Astrocyte (in vitro differentiated cells and primary cell): ENCODE measurements at regions not wholly inside any gene's neighbourhood (a gene's known extent, or its start where the extent isn't known, plus 50 kb on each side); places are given as distances from the start of the nearest gene placed in this dataset.
A peak's percentile ranks its signal among the peaks of the same experiment; 100 is the strongest.

ENCODE experiments used
- DNase-seq: peaks from one replicate; pipeline ENCODE4 v3.0.0-alpha.2; 2010; ENCODE audit warnings: low read depth
- FAIRE-seq: peaks from 2 replicates; lab custom pipeline; 2011; peaks lifted over from hg19 to GRCh38; lab: Jason Lieb, UNC
- H2AFZ ChIP-seq: 2 replicates; pipeline ENCODE4 v1.6.0; 2012; ENCODE audit warnings: low read depth, low read length, inconsistent platforms
- H3K27ac ChIP-seq: 2 replicates; pipeline ENCODE4 v1.5.1; 2011; ENCODE audit warnings: low read depth, low read length, inconsistent platforms
- H3K27me3 ChIP-seq: 2 replicates; pipeline ENCODE4 v1.6.0; 2011; ENCODE audit warnings: low read length, inconsistent platforms; ENCODE audit not compliant: insufficient read depth
- H3K36me3 ChIP-seq: 2 replicates; pipeline ENCODE4 v1.5.1; 2011; ENCODE audit warnings: low read length, inconsistent platforms; ENCODE audit not compliant: insufficient read depth
- H3K4me1 ChIP-seq: 2 replicates; pipeline ENCODE4 v1.5.1; 2011; ENCODE audit warnings: low read length, inconsistent platforms; ENCODE audit not compliant: insufficient read depth
- H3K4me2 ChIP-seq: 2 replicates; pipeline ENCODE4 v1.6.0; 2012; ENCODE audit warnings: low read length, inconsistent platforms
- H3K4me3 ChIP-seq: 2 replicates; pipeline ENCODE4 v1.5.1; 2011; ENCODE audit warnings: low read depth, mild to moderate bottlenecking, low read length, inconsistent platforms; ENCODE audit not compliant: insufficient read depth
- H3K79me2 ChIP-seq: 2 replicates; pipeline ENCODE4 v1.6.0; 2012; ENCODE audit warnings: mild to moderate bottlenecking, low read length, inconsistent platforms; ENCODE audit not compliant: insufficient read depth
- H3K9ac ChIP-seq: 2 replicates; pipeline ENCODE4 v1.6.0; 2012; ENCODE audit warnings: mild to moderate bottlenecking, low read length, inconsistent platforms
- H3K9me3 ChIP-seq: 2 replicates; pipeline ENCODE4 v1.5.1; 2012; ENCODE audit warnings: low read depth, mild to moderate bottlenecking, low read length, inconsistent platforms; ENCODE audit not compliant: insufficient read depth
- H4K20me1 ChIP-seq: 2 replicates; pipeline ENCODE4 v1.6.0; 2012; ENCODE audit warnings: low read length, inconsistent platforms; ENCODE audit not compliant: insufficient read depth
- H3K27ac Mint-ChIP-seq: one replicate; pipeline ENCODE4 v1.8.0; 2021; ENCODE audit warnings: mild to moderate bottlenecking, mixed read lengths; ENCODE audit not compliant: unreplicated experiment
- H3K27me3 Mint-ChIP-seq: one replicate; pipeline ENCODE4 v1.8.0; 2021; ENCODE audit warnings: low read depth, mixed read lengths; ENCODE audit not compliant: unreplicated experiment
- H3K36me3 Mint-ChIP-seq: one replicate; pipeline ENCODE4 v1.8.0; 2021; ENCODE audit warnings: low read depth, mixed read lengths; ENCODE audit not compliant: unreplicated experiment
- H3K4me1 Mint-ChIP-seq: one replicate; pipeline ENCODE4 v1.8.0; 2021; ENCODE audit warnings: low read depth, mixed read lengths; ENCODE audit not compliant: unreplicated experiment
- H3K4me3 Mint-ChIP-seq: one replicate; pipeline ENCODE4 v1.8.0; 2021; ENCODE audit warnings: mild to moderate bottlenecking, moderate library complexity, mixed read lengths; ENCODE audit not compliant: unreplicated experiment
- H3K9me3 Mint-ChIP-seq: one replicate; pipeline ENCODE4 v1.8.0; 2021; ENCODE audit warnings: mild to moderate bottlenecking, mixed read lengths; ENCODE audit not compliant: unreplicated experiment
- EZH2 ChIP-seq: IDR thresholded peaks from 2 replicates; pipeline ENCODE4 v1.6.1; 2012; ENCODE audit warnings: mild to moderate bottlenecking, low read length, inconsistent platforms; ENCODE audit not compliant: insufficient read depth
- TF ChIP-seq, protein P1 (sequence below): IDR thresholded peaks from 2 replicates; pipeline ENCODE4 v1.5.1; 2011; ENCODE audit warnings: low read depth, mild to moderate bottlenecking, inconsistent platforms, low read length, moderate library complexity; ENCODE audit not compliant: insufficient read depth

GRCh38 chr2:57693965-57694364 lies 352.6 kb upstream of the VRK2 start:
- H3K27me3 Mint-ChIP-seq, result no peaks in the 10 kb centered on the region
- FAIRE-seq (no peak), DNase-seq (no peak)
- TF ChIP-seq, protein P1, sequence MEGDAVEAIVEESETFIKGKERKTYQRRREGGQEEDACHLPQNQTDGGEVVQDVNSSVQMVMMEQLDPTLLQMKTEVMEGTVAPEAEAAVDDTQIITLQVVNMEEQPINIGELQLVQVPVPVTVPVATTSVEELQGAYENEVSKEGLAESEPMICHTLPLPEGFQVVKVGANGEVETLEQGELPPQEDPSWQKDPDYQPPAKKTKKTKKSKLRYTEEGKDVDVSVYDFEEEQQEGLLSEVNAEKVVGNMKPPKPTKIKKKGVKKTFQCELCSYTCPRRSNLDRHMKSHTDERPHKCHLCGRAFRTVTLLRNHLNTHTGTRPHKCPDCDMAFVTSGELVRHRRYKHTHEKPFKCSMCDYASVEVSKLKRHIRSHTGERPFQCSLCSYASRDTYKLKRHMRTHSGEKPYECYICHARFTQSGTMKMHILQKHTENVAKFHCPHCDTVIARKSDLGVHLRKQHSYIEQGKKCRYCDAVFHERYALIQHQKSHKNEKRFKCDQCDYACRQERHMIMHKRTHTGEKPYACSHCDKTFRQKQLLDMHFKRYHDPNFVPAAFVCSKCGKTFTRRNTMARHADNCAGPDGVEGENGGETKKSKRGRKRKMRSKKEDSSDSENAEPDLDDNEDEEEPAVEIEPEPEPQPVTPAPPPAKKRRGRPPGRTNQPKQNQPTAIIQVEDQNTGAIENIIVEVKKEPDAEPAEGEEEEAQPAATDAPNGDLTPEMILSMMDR, result no peak
- no peak for TF ChIP-seq EZH2
- no peak overlapping the region for H3K4me3 Mint-ChIP-seq
- no peak overlapping the region for H3K4me3 ChIP-seq
- no peaks in the 10 kb centered on the region for H3K4me1 ChIP-seq
- no peak overlapping the region for H3K4me2 ChIP-seq
- peaks cover 7% of the 10 kb centered on the region for H3K4me1 Mint-ChIP-seq
- H3K36me3 ChIP-seq, result no peaks in the 10 kb centered on the region
- no peaks in the 10 kb centered on the region for H3K9me3 ChIP-seq
- no peak overlapping the region for H3K27ac ChIP-seq
- no peak overlapping the region for H3K9ac ChIP-seq
- no peaks in the 10 kb centered on the region for H3K36me3 Mint-ChIP-seq
- no peaks in the 10 kb centered on the region for H3K27me3 ChIP-seq
- peaks cover 3% of the 10 kb centered on the region for H3K9me3 Mint-ChIP-seq
- H2AFZ ChIP-seq, result no peak overlapping the region
- H3K27ac Mint-ChIP-seq, result no peak overlapping the region
- no peaks in the 10 kb centered on the region for H3K79me2 ChIP-seq
- no peaks in the 10 kb centered on the region for H4K20me1 ChIP-seq

- Histone ChIP-seq H3K4me2 (no peak overlapping the region), H3K4me1 (no peaks in the 10 kb centered on the region), H4K20me1 (no peaks in the 10 kb centered on the region), H3K36me3 (no peaks in the 10 kb centered on the region), H3K79me2 (no peaks in the 10 kb centered on the region), H3K27ac (no peak overlapping the region), H3K9ac (no peak overlapping the region), H3K9me3 (no peaks in the 10 kb centered on the region), H3K27me3 (no peaks in the 10 kb centered on the region), H2AFZ (no peak overlapping the region), H3K4me3 (no peak overlapping the region)
- Mint-ChIP-seq H3K4me3 (no peak overlapping the region), H3K9me3 (peaks cover 3% of the 10 kb centered on the region), H3K27me3 (no peaks in the 10 kb centered on the region), H3K27ac (peak overlapping the region; percentile 48), H3K4me1 (peaks cover 17% of the 10 kb centered on the region), H3K36me3 (no peaks in the 10 kb centered on the region)
- no peak for DNase-seq
- TF ChIP-seq, protein P1, result no peak
- no peak for TF ChIP-seq EZH2
- no peak for FAIRE-seq
Measured at GRCh38 chr2:57696016-57696415, 350.6 kb upstream of the VRK2 start.

GRCh38 chr2:57698392-57698791 lies 348.2 kb upstream of the VRK2 start:
- Histone ChIP-seq H3K4me3 (no peak overlapping the region), H4K20me1 (no peaks in the 10 kb centered on the region), H3K36me3 (no peaks in the 10 kb centered on the region), H3K9me3 (no peaks in the 10 kb centered on the region), H3K27ac (no peak overlapping the region), H3K4me2 (no peak overlapping the region), H2AFZ (no peak overlapping the region), H3K27me3 (no peaks in the 10 kb centered on the region), H3K9ac (no peak overlapping the region), H3K79me2 (no peaks in the 10 kb centered on the region), H3K4me1 (peaks cover 6% of the 10 kb centered on the region)
- FAIRE-seq (no peak), DNase-seq (no peak)
- H3K36me3 Mint-ChIP-seq, result no peaks in the 10 kb centered on the region
- no peak overlapping the region for H3K27ac Mint-ChIP-seq
- no peak overlapping the region for H3K4me3 Mint-ChIP-seq
- TF ChIP-seq EZH2, result no peak
- TF ChIP-seq, protein P1, result no peak
- peaks cover 24% of the 10 kb centered on the region for H3K4me1 Mint-ChIP-seq
- no peaks in the 10 kb centered on the region for H3K9me3 Mint-ChIP-seq
- H3K27me3 Mint-ChIP-seq, result no peaks in the 10 kb centered on the region
